ENCODE measurements at regions not wholly inside any gene's neighbourhood (a gene's known extent, or its start where the extent isn't known, plus 50 kb on each side); places are given as distances from the start of the nearest gene placed in this dataset.
"Not testable (repeated sequence)": the region's sequence is repeated elsewhere in the genome, so short reads cannot be mapped to it uniquely, and the experiment has no call there.

- DNase-seq (ENCODE audit: low spot score) = no peak
These were observed 66.9 kb upstream of the ZNF746 start for GRCh38 chr7:149564340-149565095.

- DNase-seq (ENCODE audit: low spot score) = no peak
These were observed 65.0 kb upstream of the ZNF746 start for GRCh38 chr7:149562602-149563001.

GRCh38 chr7:149561072-149561471 lies 63.5 kb upstream of the ZNF746 start:
- no peak for DNase-seq (ENCODE audit: low spot score)

- no peak for DNase-seq (ENCODE audit: low spot score)
These were observed 62.1 kb upstream of the ZNF746 start for GRCh38 chr7:149559711-149560110.

- DNase-seq (ENCODE audit: low spot score) = no peak
These were observed 60.7 kb upstream of the ZNF746 start for GRCh38 chr7:149558149-149558861.

GRCh38 chr7:149556525-149556924 lies 58.9 kb upstream of the ZNF746 start:
- not testable (repeated sequence) for DNase-seq (ENCODE audit: low spot score)

GRCh38 chr7:149554821-149555220 lies 57.2 kb upstream of the ZNF746 start:
- not testable (repeated sequence) for DNase-seq (ENCODE audit: low spot score)

GRCh38 chr7:149553991-149554390 lies 56.4 kb upstream of the ZNF746 start:
- not testable (repeated sequence) for DNase-seq (ENCODE audit: low spot score)

- no peak for DNase-seq (ENCODE audit: low spot score)
These were observed 55.2 kb upstream of the ZNF746 start for GRCh38 chr7:149552799-149553198.
